PC-9 (cell line): ENCODE measurements at regions not wholly inside any gene's neighbourhood (a gene's known extent, or its start where the extent isn't known, plus 50 kb on each side); places are given as distances from the start of the nearest gene placed in this dataset.

Source experiments
- BruUV-seq: library from RNA; stranded (reverse); fragments of 400-500 nt; replicated peaks from 2 replicates; lab custom pipeline; 2021; lab: Mats Ljungman, UMichigan
- CTCF ChIA-PET: fragments of 300-600 bp; sonication (Branson Sonifier 250); formaldehyde crosslinking; loops from one replicate; lab custom pipeline; 2022; ENCODE audit warnings: antibody characterized with exemption; lab: Charles Lee
- POLR2A ChIA-PET: fragments of 300-600 bp; sonication (Branson Sonifier 250); formaldehyde crosslinking; loops from one replicate; lab custom pipeline; 2022; ENCODE audit warnings: antibody characterized with exemption; ENCODE audit not compliant: unreplicated experiment; lab: Charles Lee
- DNase-seq, 2 experiments: peaks; one replicate each; pipeline versions ENCODE4 v3.0.0 to v3.0.0-alpha.2; 2015 to 2022; ENCODE audit warnings: mixed read lengths in 1 of 2
- H2AFZ ChIP-seq: fragments of 200-600 bp; sonication (generic); 2 replicates; pipeline ENCODE4 v1.8.1; 2017; ENCODE audit warnings: antibody characterized with exemption
- H3F3A ChIP-seq: fragments of 200-600 bp; sonication (generic); 2 replicates; pipeline ENCODE4 v1.8.1; 2017; ENCODE audit warnings: antibody characterized with exemption, mild to moderate bottlenecking, low read depth; ENCODE audit not compliant: insufficient read depth
- H3K27ac ChIP-seq: fragments of 200-600 bp; sonication (generic); 2 replicates; pipeline ENCODE4 v1.6.1; 2016; ENCODE audit warnings: mixed run types
- H3K27me3 ChIP-seq: fragments of 200-600 bp; sonication (generic); 2 replicates; pipeline ENCODE4 v1.6.1; 2016; ENCODE audit warnings: low read depth, mixed run types; ENCODE audit not compliant: insufficient read depth
- H3K36me3 ChIP-seq: fragments of 200-600 bp; sonication (generic); 2 replicates; pipeline ENCODE4 v1.6.1; 2016; ENCODE audit warnings: low read depth, mixed run types
- H3K4me1 ChIP-seq: fragments of 200-600 bp; sonication (generic); replicated peaks from 2 replicates; pipeline ENCODE4 v1.6.1; 2016; ENCODE audit warnings: mixed run types; ENCODE audit not compliant: insufficient read depth
- H3K4me2 ChIP-seq: fragments of 200-600 bp; sonication (generic); 2 replicates; pipeline ENCODE4 v1.6.1; 2017; ENCODE audit warnings: mixed run types
- H3K4me3 ChIP-seq: fragments of 200-600 bp; sonication (generic); 2 replicates; pipeline ENCODE4 v1.6.1; 2016; ENCODE audit warnings: mixed run types
- H3K79me2 ChIP-seq: fragments of 200-600 bp; sonication (generic); 2 replicates; pipeline ENCODE4 v1.6.1; 2017; ENCODE audit warnings: low read depth, mixed run types
- H3K9me2 ChIP-seq: fragments of 200-600 bp; sonication (generic); 2 replicates; pipeline ENCODE4 v1.8.1; 2017; ENCODE audit warnings: mild to moderate bottlenecking; ENCODE audit not compliant: insufficient read depth
- H3K9me3 ChIP-seq: fragments of 200-600 bp; sonication (generic); 2 replicates; pipeline ENCODE4 v1.8.1; 2016; ENCODE audit warnings: low read depth; ENCODE audit not compliant: insufficient read depth
- H4K20me1 ChIP-seq: fragments of 200-600 bp; sonication (generic); 2 replicates; pipeline ENCODE4 v1.8.1; 2017; ENCODE audit not compliant: insufficient read depth
- CTCF ChIP-seq: fragments of 200-600 bp; sonication (generic); conservative IDR thresholded peaks from 2 replicates; pipeline ENCODE4 v1.6.1; 2017; ENCODE audit warnings: mixed run types, antibody characterized with exemption, mild to moderate bottlenecking, moderate library complexity
- EZH2 ChIP-seq: fragments of 200-600 bp; sonication (generic); IDR thresholded peaks from 2 replicates; pipeline ENCODE4 v1.8.0; 2017; ENCODE audit warnings: antibody characterized with exemption, low read depth
- intact Hi-C: fragments of 100-400 bp; cut with micrococcal nuclease; formaldehyde crosslinking; loops from one replicate; pipeline ENCODE4 v1.10.0; 2022; ENCODE audit not compliant: unreplicated experiment

- no peaks in the 10 kb centered on the region for H3K4me1 ChIP-seq
- H3K27me3 ChIP-seq = peaks cover 53% of the 10 kb centered on the region
- H3K9me2 ChIP-seq = no peaks in the 10 kb centered on the region
- H2AFZ ChIP-seq = no peak overlapping the region
- BruUV-seq = no TSS peak
- intact Hi-C loops = loop anchor here (1.0 to 10.0 kb wide), 5 partner anchors 159 to 815 kb away; no protein-coding TSS in a partner anchor
- H3K4me2 ChIP-seq = 0 out of 2 replicates have a peak overlapping the region, but pooled peaks have one; percentile 1
- H3K9me3 ChIP-seq = no peaks in the 10 kb centered on the region
- ChIA-PET POLR2A (no interaction called here), CTCF (interaction anchor here (0.6 to 0.7 kb wide), 2 partner anchors 35 to 373 kb away, joined by 3 to 8 read pairs; no protein-coding TSS in a partner anchor)
- no peaks in the 10 kb centered on the region for H3F3A ChIP-seq
- no peaks in the 10 kb centered on the region for H3K79me2 ChIP-seq
- DNase-seq = peak; percentile 66 to 73
- TF ChIP-seq EZH2 (no peak), CTCF (peak; percentile 91)
- no peaks in the 10 kb centered on the region for H3K36me3 ChIP-seq
- H3K4me3 ChIP-seq = no peak overlapping the region
- no peaks in the 10 kb centered on the region for H4K20me1 ChIP-seq
- H3K27ac ChIP-seq = no peak overlapping the region
Observed at GRCh38 chr14:78022059-78022458, 148.1 kb upstream of the NRXN3 start.

- Histone ChIP-seq H2AFZ (no peak overlapping the region), H4K20me1 (no peaks in the 10 kb centered on the region), H3K4me1 (no peaks in the 10 kb centered on the region), H3K9me2 (no peaks in the 10 kb centered on the region), H3K9me3 (no peaks in the 10 kb centered on the region), H3K27me3 (peaks cover 63% of the 10 kb centered on the region), H3K4me3 (no peak overlapping the region), H3K27ac (no peak overlapping the region), H3K4me2 (no peak overlapping the region), H3F3A (no peaks in the 10 kb centered on the region), H3K79me2 (no peaks in the 10 kb centered on the region), H3K36me3 (no peaks in the 10 kb centered on the region)
- DNase-seq = no peak
- no peak for TF ChIP-seq EZH2
- no peak for TF ChIP-seq CTCF
- CTCF ChIA-PET = no interaction called here
- intact Hi-C loops = loop anchor here (2.0 to 10.0 kb wide), 4 partner anchors 160 to 814 kb away; no protein-coding TSS in a partner anchor
- BruUV-seq = no TSS peak
- POLR2A ChIA-PET = no interaction called here
Observed at GRCh38 chr14:78023112-78023511, 147.1 kb upstream of the NRXN3 start.

- Histone ChIP-seq H4K20me1 (no peaks in the 10 kb centered on the region), H3K4me1 (no peaks in the 10 kb centered on the region), H3K4me3 (no peak overlapping the region), H3K27me3 (peaks cover 93% of the 10 kb centered on the region), H2AFZ (no peak overlapping the region), H3K4me2 (no peak overlapping the region), H3K36me3 (no peaks in the 10 kb centered on the region), H3K9me2 (no peaks in the 10 kb centered on the region), H3K27ac (no peak overlapping the region), H3F3A (no peaks in the 10 kb centered on the region), H3K79me2 (no peaks in the 10 kb centered on the region), H3K9me3 (no peaks in the 10 kb centered on the region)
- TF ChIP-seq EZH2 (no peak), CTCF (no peak)
- ChIA-PET POLR2A (no interaction called here), CTCF (no interaction called here)
- BruUV-seq = no TSS peak
- intact Hi-C loops = loop anchor here (10.0 kb wide), 1 partner anchor 374 kb away; no protein-coding TSS in a partner anchor
- DNase-seq = no peak
Observed at GRCh38 chr14:78028471-78028870, 141.7 kb upstream of the NRXN3 start.
